ENCODE measurements at regions not wholly inside any gene's neighbourhood (a gene's known extent, or its start where the extent isn't known, plus 50 kb on each side); places are given as distances from the start of the nearest gene placed in this dataset.

DNA sequence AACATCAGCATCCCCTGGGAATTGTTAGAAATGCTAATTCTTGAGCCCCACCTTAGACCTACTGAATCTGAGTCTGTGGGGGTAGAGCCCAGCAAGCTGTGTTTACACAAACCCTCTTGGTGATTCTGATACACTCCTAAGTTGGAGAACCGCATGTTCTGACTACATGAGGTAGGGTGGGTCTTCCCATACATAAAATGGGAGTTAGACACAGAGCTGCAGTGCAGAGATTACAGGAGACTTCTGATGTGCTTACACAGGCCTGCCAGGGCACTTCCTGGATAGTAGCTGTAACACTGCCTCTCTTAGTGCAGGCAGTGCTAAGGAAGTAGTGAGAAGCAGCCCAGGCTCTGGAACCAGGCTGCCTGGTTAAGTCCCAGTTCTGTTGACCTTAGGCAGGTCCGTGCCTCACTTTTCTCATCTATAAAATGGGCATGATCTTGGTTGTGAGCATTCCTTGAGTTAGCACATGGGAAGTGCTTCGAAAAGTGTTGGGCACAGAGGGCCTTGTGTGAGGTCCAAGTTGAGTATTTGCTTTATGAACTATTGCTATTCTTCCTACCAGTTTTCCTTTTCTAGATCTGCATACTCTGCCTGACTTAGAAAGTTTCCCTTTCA is 67.3 kb downstream of the GLI2 start:
- TF ChIP-seq, protein P1, sequence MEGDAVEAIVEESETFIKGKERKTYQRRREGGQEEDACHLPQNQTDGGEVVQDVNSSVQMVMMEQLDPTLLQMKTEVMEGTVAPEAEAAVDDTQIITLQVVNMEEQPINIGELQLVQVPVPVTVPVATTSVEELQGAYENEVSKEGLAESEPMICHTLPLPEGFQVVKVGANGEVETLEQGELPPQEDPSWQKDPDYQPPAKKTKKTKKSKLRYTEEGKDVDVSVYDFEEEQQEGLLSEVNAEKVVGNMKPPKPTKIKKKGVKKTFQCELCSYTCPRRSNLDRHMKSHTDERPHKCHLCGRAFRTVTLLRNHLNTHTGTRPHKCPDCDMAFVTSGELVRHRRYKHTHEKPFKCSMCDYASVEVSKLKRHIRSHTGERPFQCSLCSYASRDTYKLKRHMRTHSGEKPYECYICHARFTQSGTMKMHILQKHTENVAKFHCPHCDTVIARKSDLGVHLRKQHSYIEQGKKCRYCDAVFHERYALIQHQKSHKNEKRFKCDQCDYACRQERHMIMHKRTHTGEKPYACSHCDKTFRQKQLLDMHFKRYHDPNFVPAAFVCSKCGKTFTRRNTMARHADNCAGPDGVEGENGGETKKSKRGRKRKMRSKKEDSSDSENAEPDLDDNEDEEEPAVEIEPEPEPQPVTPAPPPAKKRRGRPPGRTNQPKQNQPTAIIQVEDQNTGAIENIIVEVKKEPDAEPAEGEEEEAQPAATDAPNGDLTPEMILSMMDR (conservative IDR thresholded peaks at IDR 0.05; ENCODE audit: low read depth, low read length) = no peak
- no peak for TF ChIP-seq EZH2 (IDR thresholded peaks at IDR 0.05; ENCODE audit: low read length, unreplicated experiment)
- TF ChIP-seq EZH2phosphoT487 (IDR thresholded peaks at IDR 0.05; ENCODE audit: borderline replicate concordance, low read length) = no peak

Data from PC-3 (cell line).